CD4-positive, alpha-beta T cell (primary cell): ENCODE measurements at regions not wholly inside any gene's neighbourhood (a gene's known extent, or its start where the extent isn't known, plus 50 kb on each side); places are given as distances from the start of the nearest gene placed in this dataset.
"Not testable (repeated sequence)": the region's sequence is repeated elsewhere in the genome, so short reads cannot be mapped to it uniquely, and the experiment has no call there.

Source experiments
- ATAC-seq: fragments of 200-7000 bp; cut with Tn5 transposase; one replicate; pipeline ENCODE4 v1.10.0; 2022; ENCODE audit warnings: mild to moderate bottlenecking; ENCODE audit not compliant: poor library complexity
- CTCF ChIA-PET: fragments of 350-600 bp; sonication (Branson Sonifier 250); formaldehyde crosslinking; loops from one replicate; lab custom pipeline; 2021; ENCODE audit warnings: antibody characterized with exemption, inconsistent platforms; lab: Charles Lee
- POLR2A ChIA-PET: fragments of 350-600 bp; sonication (Branson Sonifier 250); formaldehyde crosslinking; loops from one replicate; lab custom pipeline; 2021; ENCODE audit warnings: antibody characterized with exemption, inconsistent platforms; lab: Charles Lee
- DNase-seq, 14 experiments: peaks; one replicate each; pipeline ENCODE4 v3.0.0-alpha.2; 2013 to 2020; ENCODE audit warnings: mixed read lengths in 2 of 14
- H3K27ac ChIP-seq, 2 donors: one replicate each; pipeline versions ENCODE4 v1.5.1 to v1.7.0; 2013; ENCODE audit warnings: low read length in 2 of 2, low read depth in 1 of 2, mild to moderate bottlenecking in 1 of 2
- H3K27me3 ChIP-seq, 2 experiments: 1 replicate in 1 of 2; 2 replicates in 1 of 2; pipeline versions ENCODE4 v1.6.1 to v1.7.0; 2013; ENCODE audit warnings: low read length in 2 of 2, control low read depth in 1 of 2, mild to moderate bottlenecking in 1 of 2, moderate library complexity in 1 of 2; ENCODE audit not compliant: insufficient read depth in 2 of 2, control insufficient read depth in 1 of 2
- H3K36me3 ChIP-seq: one replicate; pipeline ENCODE4 v1.6.1; 2013; ENCODE audit warnings: low read length, control low read depth; ENCODE audit not compliant: insufficient read depth
- H3K4me1 ChIP-seq: one replicate; pipeline ENCODE4 v1.6.1; 2013; ENCODE audit warnings: low read length, control low read depth; ENCODE audit not compliant: insufficient read depth
- H3K4me3 ChIP-seq: one replicate; pipeline ENCODE4 v1.5.1; 2013; ENCODE audit warnings: mild to moderate bottlenecking, low read length, moderate library complexity
- H3K9me3 ChIP-seq, 2 experiments: 1 replicate in 1 of 2; 2 replicates in 1 of 2; pipeline versions ENCODE4 v1.6.1 to v1.7.0; 2013; ENCODE audit warnings: low read length in 2 of 2, mild to moderate bottlenecking in 2 of 2, control low read depth in 1 of 2, moderate library complexity in 1 of 2; ENCODE audit not compliant: control insufficient read depth in 1 of 2, insufficient read depth in 1 of 2
- H3K27ac Mint-ChIP-seq: one replicate; pipeline ENCODE4 v1.8.0; 2020; ENCODE audit warnings: mixed read lengths
- H3K27me3 Mint-ChIP-seq: one replicate; pipeline ENCODE4 v1.8.0; 2021; ENCODE audit warnings: mixed read lengths
- H3K36me3 Mint-ChIP-seq: one replicate; pipeline ENCODE4 v1.8.0; 2021; ENCODE audit warnings: low read depth, mixed read lengths
- H3K4me1 Mint-ChIP-seq: one replicate; pipeline ENCODE4 v1.8.0; 2021; ENCODE audit warnings: low read depth, mixed read lengths
- H3K4me3 Mint-ChIP-seq: one replicate; pipeline ENCODE4 v1.8.0; 2020; ENCODE audit warnings: mild to moderate bottlenecking, mixed read lengths
- H3K9me3 Mint-ChIP-seq: one replicate; pipeline ENCODE4 v1.8.0; 2020; ENCODE audit warnings: mixed read lengths
- CTCF ChIP-seq: fragments of 200-600 bp; IDR thresholded peaks from one replicate; pipeline ENCODE4 v1.8.0; 2022; ENCODE audit warnings: antibody characterized with exemption, mild to moderate bottlenecking
- intact Hi-C, 2 experiments: fragments of 100-400 bp; cut with DNase I in 1 of 2; cut with micrococcal nuclease in 1 of 2; formaldehyde crosslinking; loops; one replicate each; pipeline versions ENCODE4 v1.15.1 to v1.9.0; 2023 to 2025; cut with DNase I, micrococcal nuclease

- ChIA-PET CTCF (no interaction called here), POLR2A (no interaction called here)
- peaks cover 7% of the 10 kb centered on the region for H3K9me3 Mint-ChIP-seq
- Histone ChIP-seq H3K27me3 (no peaks in the 10 kb centered on the region), H3K4me3 (no peak overlapping the region), H3K36me3 (no peaks in the 10 kb centered on the region), H3K27ac (no peak overlapping the region), H3K4me1 (no peaks in the 10 kb centered on the region), H3K9me3 (no peaks in the 10 kb centered on the region)
- no peak overlapping the region for H3K4me3 Mint-ChIP-seq
- ATAC-seq (no peak), DNase-seq (no peak)
- no peaks in the 10 kb centered on the region for H3K36me3 Mint-ChIP-seq
- intact Hi-C loops = no loop called here
- H3K27me3 Mint-ChIP-seq = no peaks in the 10 kb centered on the region
- no peak overlapping the region for H3K27ac Mint-ChIP-seq
- no peaks in the 10 kb centered on the region for H3K4me1 Mint-ChIP-seq
- TF ChIP-seq CTCF = no peak
Observed at GRCh38 chr10:108037061-108037460, 872.6 kb upstream of the SORCS1 start.

- ATAC-seq = no peak
- intact Hi-C loops = no loop called here
- CTCF ChIA-PET = no interaction called here
- no peak overlapping the region for H3K27ac ChIP-seq
- H3K4me1 ChIP-seq = no peaks in the 10 kb centered on the region
- Mint-ChIP-seq H3K27me3 (no peaks in the 10 kb centered on the region), H3K27ac (no peak overlapping the region), H3K36me3 (no peaks in the 10 kb centered on the region), H3K9me3 (peaks cover 10% of the 10 kb centered on the region), H3K4me3 (no peak overlapping the region), H3K4me1 (no peaks in the 10 kb centered on the region)
- POLR2A ChIA-PET = no interaction called here
- no peak for TF ChIP-seq CTCF
- DNase-seq = no peak
- H3K4me3 ChIP-seq = no peak overlapping the region
- H3K36me3 ChIP-seq = no peaks in the 10 kb centered on the region
- no peaks in the 10 kb centered on the region for H3K9me3 ChIP-seq
- H3K27me3 ChIP-seq = no peaks in the 10 kb centered on the region
Observed at GRCh38 chr10:108036265-108036664, 871.8 kb upstream of the SORCS1 start.

- H3K9me3 ChIP-seq = no peaks in the 10 kb centered on the region
- no peaks in the 10 kb centered on the region for H3K36me3 ChIP-seq
- no peak overlapping the region for H3K4me3 ChIP-seq
- ATAC-seq = no peak
- no peak for TF ChIP-seq CTCF
- no peaks in the 10 kb centered on the region for H3K27me3 Mint-ChIP-seq
- intact Hi-C loops = no loop called here
- POLR2A ChIA-PET = no interaction called here
- H3K4me1 ChIP-seq = no peaks in the 10 kb centered on the region
- DNase-seq = no peak
- H3K27me3 ChIP-seq = no peaks in the 10 kb centered on the region
- no peaks in the 10 kb centered on the region for H3K4me1 Mint-ChIP-seq
- no peak overlapping the region for H3K4me3 Mint-ChIP-seq
- H3K36me3 Mint-ChIP-seq = no peaks in the 10 kb centered on the region
- H3K27ac Mint-ChIP-seq = no peak overlapping the region
- no peak overlapping the region for H3K27ac ChIP-seq
- CTCF ChIA-PET = no interaction called here
- peaks cover 10% of the 10 kb centered on the region for H3K9me3 Mint-ChIP-seq
Observed at GRCh38 chr10:108034829-108035228, 870.3 kb upstream of the SORCS1 start.

GRCh38 chr10:108033518-108033917, 869.0 kb upstream of the SORCS1 start:
- not testable (repeated sequence) for H3K27me3 ChIP-seq, H3K27ac Mint-ChIP-seq

More at GRCh38 chr10:108033518-108033917, 869.0 kb upstream of the SORCS1 start:
- POLR2A ChIA-PET, intact Hi-C loops, H3K4me3 Mint-ChIP-seq, H3K4me1 ChIP-seq, DNase-seq, H3K36me3 ChIP-seq, H3K36me3 Mint-ChIP-seq, H3K27me3 Mint-ChIP-seq, CTCF ChIA-PET, H3K9me3 ChIP-seq, H3K4me3 ChIP-seq, H3K27ac ChIP-seq, ATAC-seq, H3K9me3 Mint-ChIP-seq, H3K4me1 Mint-ChIP-seq: not testable (repeated sequence)
